ENCODE measurements at regions not wholly inside any gene's neighbourhood (a gene's known extent, or its start where the extent isn't known, plus 50 kb on each side); places are given as distances from the start of the nearest gene placed in this dataset.

DNA sequence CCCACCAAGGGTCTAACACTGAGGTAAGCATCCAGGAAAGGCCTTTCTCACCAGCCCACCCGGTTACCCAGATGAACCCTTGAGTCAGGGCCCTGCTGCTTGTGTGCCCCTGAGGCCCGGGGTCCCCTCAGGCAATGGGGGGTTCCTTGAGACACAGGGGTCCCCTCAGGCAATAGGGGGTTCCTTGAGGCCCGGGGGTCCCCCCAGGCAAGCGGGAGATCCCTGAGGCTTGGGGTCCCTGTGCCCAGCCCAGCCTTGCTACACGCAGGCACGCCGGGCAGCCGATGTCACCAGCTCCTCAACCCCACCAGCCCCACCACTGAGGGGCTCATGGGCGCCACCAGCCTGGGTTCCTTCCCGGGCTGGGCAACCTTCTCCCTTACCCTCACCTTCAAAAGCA, 247.2 kb downstream of the TTLL2 start:
- Mint-ChIP-seq H3K4me1 (no peaks in the 10 kb centered on the region), H3K4me3 (no peak overlapping the region), H3K27me3 (no peaks in the 10 kb centered on the region), H3K27ac (no peak overlapping the region), H3K9me3 (no peaks in the 10 kb centered on the region), H3K36me3 (ENCODE audit: low read depth) (no peaks in the 10 kb centered on the region)
- ChIA-PET CTCF (no interaction called here), POLR2A (no interaction called here)
- DNase-seq, result no peak

DNA sequence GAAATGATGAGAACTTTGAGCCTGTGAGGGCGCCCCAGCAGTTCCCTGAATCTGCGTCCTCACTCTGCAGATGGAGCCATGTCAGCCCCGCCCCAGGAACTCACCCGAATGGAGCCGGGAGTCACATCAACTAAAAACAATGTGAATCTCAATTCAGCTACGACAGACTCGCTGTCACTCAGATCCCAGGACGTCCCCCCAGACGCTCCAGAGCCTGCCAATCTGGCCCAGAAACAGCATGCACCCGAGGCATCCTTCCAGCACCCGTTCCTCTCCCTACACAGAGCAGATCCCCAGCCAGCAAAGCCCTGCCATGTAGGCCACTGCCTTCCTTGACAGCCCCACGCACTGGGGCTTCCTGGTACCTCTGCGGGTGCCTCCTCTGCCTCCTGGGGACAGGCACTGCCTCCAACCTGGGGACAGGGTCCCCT, 248.0 kb downstream of the TTLL2 start:
- Mint-ChIP-seq H3K27me3 (no peaks in the 10 kb centered on the region), H3K36me3 (ENCODE audit: low read depth) (no peaks in the 10 kb centered on the region), H3K9me3 (no peaks in the 10 kb centered on the region), H3K27ac (no peak overlapping the region), H3K4me3 (no peak overlapping the region), H3K4me1 (no peaks in the 10 kb centered on the region)
- DNase-seq, result no peak
- CTCF ChIA-PET, result no interaction called here
- POLR2A ChIA-PET, result no interaction called here

DNA sequence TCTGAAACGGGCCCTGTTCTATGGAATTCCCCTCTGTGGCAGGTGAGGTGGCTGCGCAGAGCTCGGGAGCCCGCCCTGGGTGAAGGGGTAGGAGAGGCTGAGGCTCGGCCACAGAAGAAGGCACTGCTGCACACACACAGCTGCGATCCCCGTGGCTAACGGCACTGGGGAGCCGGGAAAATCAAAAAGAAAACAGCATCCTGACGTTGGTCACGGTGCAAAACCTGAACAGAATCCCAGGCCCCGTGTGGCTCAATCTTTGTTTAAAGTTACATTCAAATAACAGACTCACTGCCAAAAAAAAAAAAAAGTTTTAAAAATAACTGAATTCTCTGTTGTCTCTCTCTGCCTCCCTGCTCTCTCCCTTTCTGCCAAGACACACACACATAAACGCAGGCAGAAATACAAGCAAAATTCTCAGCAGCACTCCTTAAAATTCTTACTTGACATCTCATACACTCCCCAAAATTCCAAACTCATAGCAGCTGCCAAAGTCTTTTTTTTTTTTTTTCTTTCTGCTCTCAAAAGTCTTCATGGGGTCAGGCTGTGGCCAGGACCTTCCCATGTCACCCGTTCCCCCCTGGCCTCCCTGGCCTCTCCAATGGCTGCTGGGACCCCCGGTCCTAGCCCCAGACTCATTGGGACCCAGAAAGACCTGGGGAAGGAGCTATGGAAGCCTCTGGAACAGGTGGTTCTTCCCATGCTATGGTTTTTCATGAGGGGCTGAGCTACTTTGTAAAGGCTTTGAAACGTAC, 248.8 kb downstream of the TTLL2 start:
- POLR2A ChIA-PET, result interaction anchor here (0.6 kb wide), 1 partner anchor 73 kb away, joined by 3 read pairs; no protein-coding TSS in a partner anchor
- H3K27me3 Mint-ChIP-seq, result no peaks in the 10 kb centered on the region
- H3K9me3 Mint-ChIP-seq, result no peaks in the 10 kb centered on the region
- no peaks in the 10 kb centered on the region for H3K4me1 Mint-ChIP-seq
- CTCF ChIA-PET, result interaction anchor here (0.6 kb wide), 1 partner anchor 23 kb away, joined by 3 read pairs; no protein-coding TSS in a partner anchor
- DNase-seq, result no peak
- H3K4me3 Mint-ChIP-seq, result no peak overlapping the region
- no peak overlapping the region for H3K27ac Mint-ChIP-seq
- no peaks in the 10 kb centered on the region for H3K36me3 Mint-ChIP-seq (ENCODE audit: low read depth)

DNA sequence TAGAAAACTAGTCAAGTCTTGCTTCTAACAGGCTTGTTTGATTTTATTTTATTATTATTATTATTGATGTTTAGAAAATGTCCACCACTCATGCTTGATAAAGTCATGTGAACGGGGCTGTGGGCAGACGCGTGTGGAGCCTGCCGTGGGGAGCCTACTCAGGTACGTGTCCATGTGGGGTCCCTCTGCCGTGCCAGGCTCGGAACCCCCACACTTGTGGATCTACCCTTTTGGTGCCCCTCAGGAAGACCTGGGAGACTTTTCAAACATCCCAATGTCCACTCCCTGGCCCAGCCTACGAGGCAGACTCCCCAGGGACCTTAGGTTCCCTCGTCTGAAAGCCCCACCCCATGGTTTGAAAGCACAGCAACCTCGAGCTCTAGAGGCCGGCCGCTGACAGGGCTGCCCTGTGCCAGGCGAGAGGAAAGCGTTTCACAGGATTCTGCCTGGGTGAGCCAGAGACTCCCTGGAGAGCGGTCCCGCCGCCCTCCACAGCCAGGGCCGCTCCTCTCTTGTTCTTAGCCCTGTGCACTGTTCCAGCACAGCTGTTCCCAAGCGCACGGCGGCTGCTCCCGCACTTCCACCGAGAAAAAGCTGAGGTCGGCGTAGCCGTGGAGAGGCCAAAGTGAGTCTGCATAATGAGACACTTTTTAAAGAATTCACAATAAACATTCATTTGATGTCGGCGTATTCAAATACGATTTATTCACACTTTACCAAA, 249.7 kb downstream of the TTLL2 start:
- no peak overlapping the region for H3K4me3 Mint-ChIP-seq
- H3K27me3 Mint-ChIP-seq, result no peaks in the 10 kb centered on the region
- H3K4me1 Mint-ChIP-seq, result no peaks in the 10 kb centered on the region
- POLR2A ChIA-PET, result interaction anchor here (0.6 kb wide), 1 partner anchor 72 kb away, joined by 3 read pairs; no protein-coding TSS in a partner anchor
- DNase-seq, result no peak
- no peaks in the 10 kb centered on the region for H3K36me3 Mint-ChIP-seq (ENCODE audit: low read depth)
- no peaks in the 10 kb centered on the region for H3K9me3 Mint-ChIP-seq
- CTCF ChIA-PET, result no interaction called here
- no peak overlapping the region for H3K27ac Mint-ChIP-seq

DNA sequence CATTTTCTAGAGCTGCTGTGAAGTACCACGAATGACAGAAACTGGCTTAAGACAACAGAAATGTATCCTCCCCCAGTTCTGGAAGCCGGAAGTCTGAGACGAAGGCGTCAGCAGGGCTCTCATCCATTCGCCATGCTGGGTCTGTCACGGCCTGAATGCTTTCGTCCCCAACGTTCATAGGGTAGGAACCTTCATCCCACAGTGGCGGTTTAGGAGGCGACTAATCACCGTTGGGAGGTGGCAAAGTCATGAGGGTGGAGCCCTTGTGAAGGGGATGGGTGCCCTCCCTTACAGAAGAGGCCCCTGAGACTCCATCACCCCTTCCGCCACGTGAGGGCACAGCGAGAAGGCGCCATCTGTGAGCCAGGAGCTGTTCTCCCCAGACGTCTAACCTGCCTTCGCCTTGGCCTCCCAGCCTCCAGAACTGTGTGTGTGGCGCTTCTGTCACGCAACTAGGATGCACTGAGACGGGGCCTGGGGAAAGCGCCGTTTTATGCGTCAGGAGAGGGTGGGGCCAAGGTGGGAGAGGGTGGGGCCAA, 250.3 kb downstream of the TTLL2 start:
- ChIA-PET POLR2A (no interaction called here), CTCF (no interaction called here)
- H3K4me3 Mint-ChIP-seq, result no peak overlapping the region
- no peaks in the 10 kb centered on the region for H3K4me1 Mint-ChIP-seq
- DNase-seq, result no peak
- H3K27ac Mint-ChIP-seq, result no peak overlapping the region
- no peaks in the 10 kb centered on the region for H3K27me3 Mint-ChIP-seq
- no peaks in the 10 kb centered on the region for H3K36me3 Mint-ChIP-seq (ENCODE audit: low read depth)
- H3K9me3 Mint-ChIP-seq, result no peaks in the 10 kb centered on the region

DNA sequence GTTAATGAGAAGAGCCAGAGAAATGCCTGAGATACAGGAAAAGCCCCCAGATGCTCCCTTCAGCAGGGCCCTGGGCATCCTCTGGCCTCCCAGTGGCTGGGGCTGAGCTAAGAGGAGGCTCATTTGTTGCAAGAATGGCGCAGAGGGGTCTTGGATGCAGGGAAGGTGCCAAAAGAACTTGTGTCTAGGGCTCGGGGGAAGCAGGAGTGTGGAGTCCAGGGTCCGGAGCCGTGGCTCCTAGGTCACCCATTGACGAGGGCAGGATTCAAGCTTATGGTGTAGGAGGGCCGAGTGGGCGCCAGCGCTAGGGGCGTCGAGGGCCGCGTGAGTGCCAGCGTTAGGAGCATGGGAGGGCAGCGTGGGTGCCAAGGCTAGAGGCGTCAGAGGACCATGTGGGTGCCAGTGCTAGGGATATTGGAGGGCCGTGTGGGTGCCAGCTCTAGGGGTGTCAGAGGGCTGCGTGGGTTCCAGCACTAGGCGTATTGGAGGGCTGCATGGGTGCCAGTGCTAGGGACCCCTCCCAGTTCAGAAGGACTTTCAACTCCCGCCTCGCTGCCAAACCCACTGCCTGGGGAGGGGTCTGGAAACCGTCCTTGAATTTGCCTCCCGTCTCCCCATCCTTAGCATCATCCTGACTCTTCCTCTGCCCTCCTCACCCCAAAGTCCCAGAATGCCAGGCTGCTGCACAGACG, 250.5 kb upstream of the AFDN start:
- POLR2A ChIA-PET, result no interaction called here
- Mint-ChIP-seq H3K27ac (no peak overlapping the region), H3K27me3 (no peaks in the 10 kb centered on the region), H3K4me3 (no peak overlapping the region), H3K9me3 (no peaks in the 10 kb centered on the region), H3K36me3 (ENCODE audit: low read depth) (no peaks in the 10 kb centered on the region), H3K4me1 (no peaks in the 10 kb centered on the region)
- CTCF ChIA-PET, result no interaction called here
- no peak for DNase-seq

DNA sequence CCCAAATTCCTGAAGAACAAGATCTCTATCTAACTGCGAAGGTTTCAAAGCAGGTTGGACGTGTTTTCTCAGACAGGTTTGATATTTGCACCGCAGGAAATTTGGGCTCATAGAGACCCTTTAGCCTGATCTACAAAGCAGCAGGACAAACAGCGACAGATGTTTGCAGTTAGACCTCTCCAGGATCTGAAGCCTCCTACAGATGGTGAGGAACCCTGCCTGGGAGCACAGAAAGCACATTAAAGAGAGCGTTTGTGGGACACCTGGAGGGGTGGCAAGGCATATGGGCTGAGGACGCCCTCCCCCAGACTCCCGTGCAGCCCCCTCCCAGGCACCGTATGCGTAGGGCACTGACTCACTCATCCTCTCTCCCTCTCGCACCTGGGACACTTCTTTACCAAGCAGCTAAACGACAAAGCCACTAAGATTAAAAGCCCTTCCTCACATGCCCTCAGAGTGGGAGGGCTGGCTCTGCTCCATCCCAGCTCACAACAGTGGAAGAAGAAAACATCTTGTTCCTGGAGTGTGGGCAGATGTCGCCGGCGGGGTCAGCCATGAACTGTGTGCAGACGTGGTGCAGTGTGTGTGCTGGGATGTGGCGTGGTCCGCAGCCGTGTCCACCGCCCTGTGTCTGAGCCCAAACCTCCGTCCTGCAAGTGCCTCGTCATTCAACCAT, 249.7 kb upstream of the AFDN start:
- H3K36me3 Mint-ChIP-seq (ENCODE audit: low read depth), result no peaks in the 10 kb centered on the region
- no peak overlapping the region for H3K27ac Mint-ChIP-seq
- ChIA-PET POLR2A (no interaction called here), CTCF (no interaction called here)
- H3K4me3 Mint-ChIP-seq, result no peak overlapping the region
- H3K27me3 Mint-ChIP-seq, result no peaks in the 10 kb centered on the region
- H3K9me3 Mint-ChIP-seq, result no peaks in the 10 kb centered on the region
- no peaks in the 10 kb centered on the region for H3K4me1 Mint-ChIP-seq
- DNase-seq, result no peak

DNA sequence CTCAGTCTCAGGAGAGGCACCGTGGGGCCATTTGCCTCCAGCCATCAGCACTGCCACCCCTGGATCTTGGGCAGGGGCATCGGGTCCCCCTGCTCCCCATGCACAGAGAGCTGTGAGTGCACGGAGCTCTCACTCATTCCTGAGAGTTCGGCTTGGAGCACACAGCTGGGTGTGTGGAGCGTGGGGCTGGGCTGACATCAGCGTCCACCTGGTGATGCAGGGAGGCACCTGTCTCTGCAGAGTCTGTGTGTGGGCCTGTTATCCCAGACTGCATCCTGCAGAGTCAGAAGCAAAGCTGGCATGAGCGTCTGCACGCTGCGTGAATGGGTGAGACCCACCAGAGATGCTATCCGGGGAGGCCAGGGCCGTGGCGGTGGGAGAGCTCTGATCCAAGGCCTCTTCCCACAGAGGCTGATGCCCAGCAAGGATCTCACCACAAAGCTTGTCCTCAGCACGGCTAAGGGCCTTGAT, 248.8 kb upstream of the AFDN start:
- Mint-ChIP-seq H3K27me3 (no peaks in the 10 kb centered on the region), H3K27ac (no peak overlapping the region), H3K36me3 (ENCODE audit: low read depth) (no peaks in the 10 kb centered on the region), H3K9me3 (no peaks in the 10 kb centered on the region), H3K4me3 (no peak overlapping the region), H3K4me1 (no peaks in the 10 kb centered on the region)
- DNase-seq, result no peak
- CTCF ChIA-PET, result no interaction called here
- POLR2A ChIA-PET, result no interaction called here

DNA sequence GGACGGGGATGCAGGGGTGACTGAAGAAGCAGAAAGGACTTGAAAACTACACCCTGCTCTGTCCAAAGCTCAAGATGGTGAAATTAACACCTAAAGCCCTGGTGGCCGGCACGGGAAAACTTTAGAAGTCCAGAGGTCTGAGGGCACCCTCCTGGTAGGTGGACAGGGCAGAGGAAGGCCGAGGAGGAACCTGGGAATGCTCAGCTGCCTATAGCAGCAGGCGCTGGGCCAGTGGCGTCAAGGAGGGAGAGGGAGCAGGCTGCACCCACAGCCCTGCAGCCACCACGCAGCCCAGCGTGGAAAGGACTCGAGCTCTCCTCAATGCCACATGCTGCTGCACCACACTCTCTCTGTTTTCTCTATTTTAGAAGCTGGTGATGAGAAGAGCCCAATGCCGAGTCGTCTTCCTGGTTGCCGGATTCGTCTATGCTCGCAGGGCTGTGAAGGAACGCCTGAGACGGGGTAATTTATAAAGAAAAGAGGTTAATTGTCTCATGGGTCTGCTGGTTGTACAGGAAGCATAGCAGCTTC, 248.3 kb upstream of the AFDN start:
- no peak overlapping the region for H3K4me3 Mint-ChIP-seq
- peaks cover 5% of the 10 kb centered on the region for H3K27me3 Mint-ChIP-seq
- H3K36me3 Mint-ChIP-seq (ENCODE audit: low read depth), result no peaks in the 10 kb centered on the region
- ChIA-PET POLR2A (no interaction called here), CTCF (no interaction called here)
- DNase-seq, result no peak
- H3K4me1 Mint-ChIP-seq, result no peaks in the 10 kb centered on the region
- no peak overlapping the region for H3K27ac Mint-ChIP-seq
- H3K9me3 Mint-ChIP-seq, result peaks cover 2% of the 10 kb centered on the region

DNA sequence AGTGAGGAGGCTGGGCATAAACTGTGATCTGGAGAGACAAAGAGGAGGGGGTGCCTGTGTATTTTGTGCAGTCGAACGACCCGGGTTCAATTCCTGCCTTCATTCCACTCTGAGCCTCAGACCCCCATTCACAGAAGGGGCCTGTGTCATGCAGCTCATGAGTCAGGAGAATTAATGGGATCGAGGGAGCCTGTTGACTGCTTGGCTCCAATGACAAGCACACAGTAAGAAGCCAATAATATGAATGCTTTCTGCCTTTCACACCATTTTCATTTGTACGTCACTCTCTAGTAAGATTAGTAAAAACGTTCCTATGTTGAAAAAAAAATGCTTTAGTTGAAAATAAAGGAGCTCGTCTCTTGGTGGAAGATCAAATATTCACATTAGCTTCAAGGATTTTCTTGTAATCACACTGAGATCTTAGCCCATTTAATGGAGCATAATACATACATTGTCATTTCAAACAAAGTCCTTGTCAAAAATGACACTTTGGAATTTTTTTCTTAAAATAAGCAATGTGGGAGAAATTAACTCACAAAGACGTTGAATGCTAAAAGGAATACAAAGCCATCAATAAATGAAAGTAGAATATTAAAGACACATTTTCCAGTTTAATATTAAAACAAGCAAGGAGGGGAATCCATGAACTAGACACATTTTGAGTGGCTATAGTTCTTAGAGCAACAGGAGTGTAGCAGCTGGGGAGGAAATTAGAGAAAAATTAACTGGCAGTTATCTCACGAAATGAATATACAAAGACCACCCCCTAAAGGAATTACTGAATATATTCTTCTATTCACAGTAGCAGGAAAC, 246.7 kb upstream of the AFDN start:
- CTCF ChIA-PET, result no interaction called here
- H3K4me3 Mint-ChIP-seq, result no peak overlapping the region
- H3K4me1 Mint-ChIP-seq, result no peaks in the 10 kb centered on the region

DNA sequence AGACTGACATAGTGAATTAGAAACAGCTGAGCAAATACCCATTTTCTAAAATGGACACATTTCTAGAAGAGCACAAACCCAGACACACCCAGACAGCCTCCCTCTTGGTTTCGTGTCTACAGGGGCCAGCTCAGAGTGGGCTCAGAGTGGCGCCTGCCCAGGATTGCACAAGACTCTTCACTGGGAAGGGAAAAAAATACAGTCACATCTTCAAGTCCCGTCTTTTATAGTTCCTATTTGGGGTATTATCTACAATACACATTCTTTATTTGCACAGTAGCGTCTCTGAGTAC, 246.1 kb upstream of the AFDN start:
- POLR2A ChIA-PET, result interaction anchor here (0.7 kb wide), 1 partner anchor 94 kb away, joined by 3 read pairs; no protein-coding TSS in a partner anchor
- Mint-ChIP-seq H3K27me3 (peaks cover 11% of the 10 kb centered on the region), H3K4me1 (no peaks in the 10 kb centered on the region), H3K27ac (no peak overlapping the region), H3K4me3 (no peak overlapping the region), H3K9me3 (peaks cover 2% of the 10 kb centered on the region), H3K36me3 (ENCODE audit: low read depth) (no peaks in the 10 kb centered on the region)
- DNase-seq, result no peak
- CTCF ChIA-PET, result no interaction called here

More for the DNA sequence above, 246.7 kb upstream of the AFDN start:
- H3K36me3 Mint-ChIP-seq (ENCODE audit: low read depth), result no peaks in the 10 kb centered on the region
- H3K27ac Mint-ChIP-seq, result no peak overlapping the region
- H3K9me3 Mint-ChIP-seq, result peaks cover 2% of the 10 kb centered on the region
- no peak for DNase-seq
- POLR2A ChIA-PET, result interaction anchor here (0.7 kb wide), 1 partner anchor 94 kb away, joined by 3 read pairs; no protein-coding TSS in a partner anchor
- peaks cover 11% of the 10 kb centered on the region for H3K27me3 Mint-ChIP-seq

DNA sequence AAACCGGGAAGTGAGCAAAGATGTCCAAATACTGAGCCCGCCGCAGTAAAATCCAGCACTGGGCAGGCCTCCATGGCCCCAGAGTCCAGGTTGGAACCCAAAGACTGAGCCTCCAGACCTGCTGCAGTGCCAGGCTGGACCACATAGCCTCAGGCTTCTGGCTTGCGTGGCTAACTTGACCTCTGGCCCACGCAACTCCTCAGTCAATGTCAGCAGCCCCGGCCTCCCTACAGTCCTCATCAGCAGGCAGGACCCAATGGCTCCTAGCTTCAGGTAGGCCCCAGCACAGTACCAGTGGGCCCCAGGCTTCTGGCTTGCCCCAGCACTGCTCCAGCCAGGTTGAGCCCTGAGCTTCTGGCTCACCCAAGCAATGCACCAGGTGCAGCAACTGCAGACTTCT, 245.1 kb upstream of the AFDN start:
- Mint-ChIP-seq H3K27ac (no peak overlapping the region), H3K27me3 (peaks cover 16% of the 10 kb centered on the region), H3K4me3 (no peak overlapping the region), H3K9me3 (peaks cover 2% of the 10 kb centered on the region), H3K4me1 (no peaks in the 10 kb centered on the region), H3K36me3 (ENCODE audit: low read depth) (no peaks in the 10 kb centered on the region)
- ChIA-PET CTCF (no interaction called here), POLR2A (no interaction called here)
- no peak for DNase-seq
